Activated T-cell treated with anti-CD3 and anti-CD28 coated beads, Interleukin-2, amount 50 U/mL, for 4 hours (primary cell): ENCODE measurements at regions not wholly inside any gene's neighbourhood (a gene's known extent, or its start where the extent isn't known, plus 50 kb on each side); places are given as distances from the start of the nearest gene placed in this dataset.

Source experiments
- ATAC-seq, 2 donors: fragments of 200-7000 bp; cut with Tn5 transposase; one replicate each; pipeline ENCODE4 v1.10.0; 2021
- DNase-seq: peaks from one replicate; pipeline ENCODE4 v3.0.0-alpha.2; 2020
- H3K27me3 Mint-ChIP-seq: one replicate; pipeline ENCODE4 v1.8.0; 2021; ENCODE audit warnings: low read depth, mixed read lengths
- H3K36me3 Mint-ChIP-seq: one replicate; pipeline ENCODE4 v1.8.0; 2022; ENCODE audit warnings: mixed read lengths; ENCODE audit not compliant: insufficient read depth
- H3K4me1 Mint-ChIP-seq: one replicate; pipeline ENCODE4 v1.8.0; 2021; ENCODE audit warnings: low read depth, mixed read lengths
- H3K4me3 Mint-ChIP-seq: one replicate; pipeline ENCODE4 v1.8.0; 2021; ENCODE audit warnings: mild to moderate bottlenecking, moderate library complexity, mixed read lengths
- H3K9me3 Mint-ChIP-seq: one replicate; pipeline ENCODE4 v1.8.0; 2021; ENCODE audit warnings: mixed read lengths

DNA sequence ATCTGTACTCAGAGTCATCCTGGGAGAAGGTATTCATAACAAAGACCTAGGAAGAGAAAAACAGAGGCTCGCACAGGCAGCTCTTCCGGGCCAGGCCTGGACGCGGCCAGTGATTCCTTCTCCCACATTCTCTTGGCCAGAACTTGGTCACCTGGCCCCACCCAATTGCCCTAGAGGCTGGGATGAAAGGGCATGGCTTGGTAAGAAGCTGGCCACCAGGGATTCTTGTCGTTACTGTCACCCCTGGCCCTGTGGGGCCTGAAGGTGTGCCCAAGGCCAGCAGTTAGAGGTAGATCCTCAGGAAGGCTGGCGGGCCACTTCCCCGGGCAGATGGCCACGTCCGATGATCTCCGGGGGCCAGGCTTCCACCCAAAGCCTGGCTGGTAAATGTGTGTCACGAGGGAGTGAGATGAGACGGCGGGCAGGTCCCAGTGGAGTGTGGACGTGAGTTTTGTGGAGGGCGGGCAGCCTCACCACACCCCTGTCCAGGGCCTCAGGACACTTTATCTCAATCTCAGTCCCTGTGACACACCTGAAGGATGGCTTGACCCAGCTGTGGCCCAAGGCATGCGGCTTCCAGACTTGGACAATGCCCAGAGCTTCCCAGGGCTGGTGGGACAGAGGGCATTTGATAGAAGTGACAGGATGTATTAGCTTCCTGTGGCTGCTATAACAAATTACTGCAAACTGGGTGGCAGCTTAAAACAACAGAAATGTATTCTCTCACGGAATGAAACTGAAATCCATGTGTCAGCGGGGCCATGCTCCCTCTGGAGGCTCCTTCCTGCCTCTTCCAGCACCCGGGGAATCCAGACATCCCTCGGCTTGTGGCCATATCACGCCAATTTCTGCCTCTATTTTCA, 66.3 kb upstream of the GSE1 start:
- no peaks in the 10 kb centered on the region for H3K9me3 Mint-ChIP-seq
- ATAC-seq (no peak), DNase-seq (no peak)
- H3K4me3 Mint-ChIP-seq, result no peak overlapping the region
- no peaks in the 10 kb centered on the region for H3K36me3 Mint-ChIP-seq
- H3K4me1 Mint-ChIP-seq, result peaks cover 7% of the 10 kb centered on the region
- no peaks in the 10 kb centered on the region for H3K27me3 Mint-ChIP-seq

GRCh38 chr16:85548375-85548774, 64.7 kb upstream of the GSE1 start:
- DNase-seq (no peak), ATAC-seq (no peak)
- no peaks in the 10 kb centered on the region for H3K9me3 Mint-ChIP-seq
- no peaks in the 10 kb centered on the region for H3K36me3 Mint-ChIP-seq
- peaks cover 13% of the 10 kb centered on the region for H3K4me1 Mint-ChIP-seq
- no peak overlapping the region for H3K4me3 Mint-ChIP-seq
- H3K27me3 Mint-ChIP-seq, result no peaks in the 10 kb centered on the region

- Mint-ChIP-seq H3K4me1 (peaks cover 20% of the 10 kb centered on the region), H3K36me3 (no peaks in the 10 kb centered on the region), H3K4me3 (no peak overlapping the region), H3K9me3 (no peaks in the 10 kb centered on the region), H3K27me3 (no peaks in the 10 kb centered on the region)
- ATAC-seq (no peak), DNase-seq (no peak)
Observed at GRCh38 chr16:85549766-85550421, 63.2 kb upstream of the GSE1 start.

DNA sequence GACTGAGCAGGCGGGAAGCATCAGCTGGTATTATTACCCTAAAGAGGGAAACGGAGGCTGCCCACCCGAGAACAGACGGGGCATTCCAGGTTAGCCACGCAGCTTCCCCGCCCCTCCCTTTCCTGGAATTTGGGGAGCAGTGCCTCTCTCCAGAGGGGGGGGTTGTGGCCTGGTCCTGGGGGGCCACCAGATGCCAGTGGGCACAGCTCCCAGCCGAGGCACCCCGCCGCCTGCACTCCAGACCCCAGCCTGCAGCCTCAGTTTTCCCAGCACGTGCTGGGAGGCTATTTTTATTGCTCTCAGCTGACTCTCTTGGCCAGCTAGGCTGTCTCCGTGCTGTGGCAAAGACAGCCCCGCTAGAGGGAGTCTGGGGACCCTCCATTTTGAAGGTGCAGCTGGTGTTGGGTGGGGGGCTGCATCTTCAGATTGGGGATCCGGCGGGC, 62.7 kb upstream of the GSE1 start:
- Mint-ChIP-seq H3K36me3 (no peaks in the 10 kb centered on the region), H3K27me3 (no peaks in the 10 kb centered on the region), H3K4me3 (no peak overlapping the region), H3K9me3 (no peaks in the 10 kb centered on the region), H3K4me1 (peaks cover 19% of the 10 kb centered on the region)
- DNase-seq (no peak), ATAC-seq (no peak)

GRCh38 chr16:85550953-85551924, 61.9 kb upstream of the GSE1 start:
- Mint-ChIP-seq H3K4me1 (peaks cover 18% of the 10 kb centered on the region), H3K4me3 (peak overlapping the region; percentile 6), H3K9me3 (no peaks in the 10 kb centered on the region), H3K36me3 (no peaks in the 10 kb centered on the region), H3K27me3 (no peaks in the 10 kb centered on the region)
- DNase-seq (no peak), ATAC-seq (no peak)

- ATAC-seq (peak in 1 of 2 donors; percentile 1), DNase-seq (no peak)
- Mint-ChIP-seq H3K36me3 (no peaks in the 10 kb centered on the region), H3K27me3 (no peaks in the 10 kb centered on the region), H3K4me3 (peak overlapping the region; percentile 71), H3K9me3 (no peaks in the 10 kb centered on the region), H3K4me1 (peaks cover 29% of the 10 kb centered on the region)
Observed at GRCh38 chr16:85552980-85553435, 60.1 kb upstream of the GSE1 start.

GRCh38 chr16:85553436-85554113, 59.5 kb upstream of the GSE1 start:
- Mint-ChIP-seq H3K9me3 (no peaks in the 10 kb centered on the region), H3K36me3 (no peaks in the 10 kb centered on the region), H3K4me1 (peaks cover 33% of the 10 kb centered on the region), H3K4me3 (peak overlapping the region; percentile 86), H3K27me3 (no peaks in the 10 kb centered on the region)
- peak; percentile 27 for DNase-seq
- peak; percentile 23 to 29 for ATAC-seq

- Mint-ChIP-seq H3K4me1 (peaks cover 40% of the 10 kb centered on the region), H3K4me3 (peak overlapping the region; percentile 86), H3K36me3 (no peaks in the 10 kb centered on the region), H3K9me3 (no peaks in the 10 kb centered on the region), H3K27me3 (no peaks in the 10 kb centered on the region)
- ATAC-seq (peak; percentile 54 to 63), DNase-seq (peak; percentile 58)
Observed at GRCh38 chr16:85554114-85554888, 58.8 kb upstream of the GSE1 start.

DNA sequence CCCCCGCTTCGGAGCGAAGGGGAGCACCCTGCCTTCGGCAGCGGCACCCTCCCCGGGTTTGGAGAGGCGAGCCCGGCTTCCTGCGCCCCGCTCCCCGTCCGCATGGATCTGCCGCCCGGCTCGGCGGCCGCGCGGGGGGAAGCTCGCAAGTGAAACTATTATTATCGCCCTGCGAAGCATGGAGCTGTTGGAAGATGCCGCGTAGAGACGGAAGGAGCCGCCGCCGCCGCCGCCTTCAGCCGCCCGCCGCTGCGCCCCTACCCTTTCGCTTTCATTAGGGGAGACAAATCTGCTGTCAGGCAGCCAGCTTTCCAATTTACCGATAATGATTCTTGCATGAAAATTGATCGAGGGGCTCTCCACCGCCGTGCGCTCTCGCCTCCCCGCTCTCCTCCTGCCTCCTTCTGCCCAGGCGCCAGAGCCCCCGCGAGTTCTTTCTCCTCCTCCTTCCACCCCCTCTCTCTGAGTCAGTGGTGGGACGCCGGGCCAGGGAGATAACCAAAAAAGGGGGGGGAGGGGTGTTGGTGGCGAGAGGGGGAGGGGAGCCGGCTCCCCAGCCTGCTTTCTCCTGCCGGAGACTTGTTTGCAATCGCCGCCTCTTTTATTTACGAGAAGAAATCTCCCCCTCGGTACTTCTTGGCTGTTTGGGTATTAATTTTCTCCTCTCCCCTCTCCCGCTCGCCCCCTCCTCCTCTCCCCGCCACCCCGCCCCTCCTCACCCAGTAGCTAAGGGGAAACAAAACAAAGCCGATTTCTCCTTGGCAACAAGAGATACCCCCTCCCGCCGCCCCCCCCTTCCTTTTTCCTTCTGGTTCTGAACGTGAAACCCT, 58.0 kb upstream of the GSE1 start:
- Mint-ChIP-seq H3K4me1 (peaks cover 45% of the 10 kb centered on the region), H3K9me3 (no peaks in the 10 kb centered on the region), H3K4me3 (peak overlapping the region; percentile 85), H3K36me3 (no peaks in the 10 kb centered on the region), H3K27me3 (no peaks in the 10 kb centered on the region)
- peak; percentile 27 to 28 for ATAC-seq
- peak; percentile 62 for DNase-seq

DNA sequence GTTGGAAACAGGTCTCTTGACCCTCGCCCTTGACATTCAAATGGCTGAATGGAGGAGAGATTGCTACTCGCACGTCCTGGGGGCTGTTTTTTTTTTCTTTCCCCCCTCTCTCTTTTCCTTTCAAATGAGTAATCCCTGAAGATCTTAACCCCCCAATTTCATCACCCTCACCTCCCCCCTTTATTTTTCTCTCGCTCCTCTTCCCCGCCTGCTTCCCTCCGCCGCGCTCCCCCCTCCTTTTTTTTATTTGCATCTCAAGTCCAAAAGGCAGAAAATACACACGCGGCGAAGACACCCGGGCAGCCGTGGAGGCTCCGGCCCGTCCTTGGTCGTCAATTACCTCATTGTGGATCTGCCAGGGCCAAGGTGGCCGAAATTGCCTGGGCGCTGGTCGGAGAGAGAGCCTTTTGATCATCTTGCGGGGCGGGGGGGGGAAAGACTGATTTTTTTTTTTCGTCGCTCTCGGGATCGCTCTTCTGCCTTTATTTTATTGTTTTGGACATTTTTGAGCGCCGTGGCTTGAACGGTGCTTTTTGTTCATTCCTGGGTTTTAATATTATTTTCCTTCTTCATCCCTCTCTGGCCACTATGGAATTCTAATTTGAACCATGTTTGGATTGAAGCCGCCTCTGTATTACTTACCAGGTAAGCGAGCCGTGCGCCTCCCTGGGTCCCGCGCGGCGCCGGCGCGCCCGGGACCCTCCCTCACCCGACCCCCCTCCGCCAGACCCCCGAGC, 57.2 kb upstream of the GSE1 start:
- ATAC-seq, result no peak
- peaks cover 47% of the 10 kb centered on the region for H3K4me1 Mint-ChIP-seq
- H3K27me3 Mint-ChIP-seq, result no peaks in the 10 kb centered on the region
- H3K4me3 Mint-ChIP-seq, result peak overlapping the region; percentile 85
- DNase-seq, result no peak
- no peaks in the 10 kb centered on the region for H3K9me3 Mint-ChIP-seq
- H3K36me3 Mint-ChIP-seq, result no peaks in the 10 kb centered on the region

DNA sequence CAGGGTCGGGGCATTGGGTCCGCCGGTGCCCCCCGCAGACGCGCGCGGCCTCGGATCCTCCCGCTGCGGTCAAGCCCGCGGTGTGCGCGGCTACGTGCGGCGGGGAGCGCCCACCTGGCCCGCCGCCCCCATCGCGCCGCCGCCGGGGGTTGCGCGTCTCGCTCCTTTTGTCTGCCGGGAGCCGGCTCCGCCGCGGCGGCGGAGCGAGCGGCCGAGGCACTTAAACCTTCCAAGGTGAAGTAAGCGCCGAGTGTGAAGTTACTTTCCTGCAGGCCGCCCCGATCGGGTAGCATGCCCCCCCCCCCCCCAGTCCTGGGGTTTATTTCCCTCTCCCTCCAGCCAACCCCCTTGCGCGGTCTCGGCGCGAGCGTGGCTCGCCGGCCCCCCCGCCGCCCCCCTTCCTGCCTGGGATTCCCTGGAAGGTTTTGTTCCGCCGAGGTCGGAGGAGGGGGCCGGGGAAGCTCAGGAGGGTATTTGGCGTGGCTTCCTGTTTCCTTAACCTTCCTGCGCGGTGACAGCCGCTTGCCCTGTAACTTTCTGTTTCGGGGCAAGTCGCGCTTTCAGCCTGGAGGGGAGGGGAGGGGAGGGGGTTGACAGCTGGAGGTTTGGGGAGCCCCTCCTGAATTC, 56.6 kb upstream of the GSE1 start:
- DNase-seq (peak; percentile 47), ATAC-seq (peak; percentile 47 to 61)
- no peaks in the 10 kb centered on the region for H3K27me3 Mint-ChIP-seq
- H3K36me3 Mint-ChIP-seq, result no peaks in the 10 kb centered on the region
- peaks cover 47% of the 10 kb centered on the region for H3K4me1 Mint-ChIP-seq
- H3K4me3 Mint-ChIP-seq, result peak overlapping the region; percentile 85
- no peaks in the 10 kb centered on the region for H3K9me3 Mint-ChIP-seq
